ENCODE measurements at regions not wholly inside any gene's neighbourhood (a gene's known extent, or its start where the extent isn't known, plus 50 kb on each side); places are given as distances from the start of the nearest gene placed in this dataset.

DNA sequence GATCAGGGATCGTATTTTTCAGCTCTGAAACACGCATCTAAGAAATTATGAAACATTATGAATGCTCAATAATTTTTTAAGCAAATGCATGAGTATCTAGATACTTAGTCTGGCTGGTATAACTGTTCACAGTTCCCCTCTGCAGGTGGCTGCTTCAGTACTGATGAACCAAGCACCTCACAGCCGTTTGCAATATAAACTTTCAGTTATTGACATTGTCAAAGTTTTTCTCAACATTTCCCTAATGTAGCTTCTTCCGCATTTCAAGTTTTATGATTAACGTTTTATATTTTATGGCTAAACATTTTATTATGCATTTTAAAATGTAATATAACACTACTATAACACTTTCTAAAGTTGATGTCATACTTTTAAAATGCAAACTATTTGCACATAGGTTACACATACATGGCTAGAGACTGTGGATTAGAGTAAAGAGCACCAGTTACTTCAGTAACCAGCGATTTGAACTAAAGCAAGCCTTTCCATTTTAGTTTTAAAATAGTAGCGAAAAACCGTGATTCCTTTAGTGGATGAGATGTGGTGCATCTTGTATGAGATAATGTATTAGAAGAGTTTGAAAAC, 495.4 kb downstream of the XIRP2 start:
- ATAC-seq: no peak

DNA sequence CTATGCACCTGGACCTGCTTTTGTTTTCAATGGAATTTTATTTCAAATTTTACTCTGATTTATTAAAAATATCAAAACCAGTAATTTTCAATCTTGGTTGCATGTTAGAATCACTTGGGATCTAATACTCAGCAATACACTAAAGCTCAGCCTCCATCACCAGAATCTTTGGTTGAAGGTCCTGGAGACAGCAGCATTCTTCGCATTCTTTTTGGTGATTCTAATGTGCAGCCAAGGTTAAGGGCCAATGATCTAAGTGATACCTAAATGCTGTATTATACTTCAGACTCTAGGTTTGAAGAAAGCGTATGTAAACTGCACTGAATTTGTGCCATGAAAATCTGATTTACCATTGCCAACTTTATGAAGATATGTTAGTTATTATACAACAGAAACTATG, 493.1 kb downstream of the XIRP2 start:
- TF ChIP-seq POLR2AphosphoS5 (IDR thresholded peaks at IDR 0.05): no peak
- Histone ChIP-seq H3K9me3 (no peaks in the 10 kb centered on the region), H3K27me3 (no peaks in the 10 kb centered on the region), H3K4me1 (no peaks in the 10 kb centered on the region), H3K4me3 (no peak overlapping the region), H3K36me3 (no peaks in the 10 kb centered on the region), H3K27ac (no peak overlapping the region)
- 80 to 83% methylated on average over 2 of the region's 2 CpGs for WGBS, 2 donors (ENCODE audit: low coverage in 1 of 2)
- no peak for ATAC-seq

More for the DNA sequence above, 495.4 kb downstream of the XIRP2 start:
- H3K4me1 ChIP-seq: no peaks in the 10 kb centered on the region
- H3K9me3 ChIP-seq: no peaks in the 10 kb centered on the region
- TF ChIP-seq, protein P1, sequence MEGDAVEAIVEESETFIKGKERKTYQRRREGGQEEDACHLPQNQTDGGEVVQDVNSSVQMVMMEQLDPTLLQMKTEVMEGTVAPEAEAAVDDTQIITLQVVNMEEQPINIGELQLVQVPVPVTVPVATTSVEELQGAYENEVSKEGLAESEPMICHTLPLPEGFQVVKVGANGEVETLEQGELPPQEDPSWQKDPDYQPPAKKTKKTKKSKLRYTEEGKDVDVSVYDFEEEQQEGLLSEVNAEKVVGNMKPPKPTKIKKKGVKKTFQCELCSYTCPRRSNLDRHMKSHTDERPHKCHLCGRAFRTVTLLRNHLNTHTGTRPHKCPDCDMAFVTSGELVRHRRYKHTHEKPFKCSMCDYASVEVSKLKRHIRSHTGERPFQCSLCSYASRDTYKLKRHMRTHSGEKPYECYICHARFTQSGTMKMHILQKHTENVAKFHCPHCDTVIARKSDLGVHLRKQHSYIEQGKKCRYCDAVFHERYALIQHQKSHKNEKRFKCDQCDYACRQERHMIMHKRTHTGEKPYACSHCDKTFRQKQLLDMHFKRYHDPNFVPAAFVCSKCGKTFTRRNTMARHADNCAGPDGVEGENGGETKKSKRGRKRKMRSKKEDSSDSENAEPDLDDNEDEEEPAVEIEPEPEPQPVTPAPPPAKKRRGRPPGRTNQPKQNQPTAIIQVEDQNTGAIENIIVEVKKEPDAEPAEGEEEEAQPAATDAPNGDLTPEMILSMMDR (IDR thresholded peaks at IDR 0.05): no peak
- TF ChIP-seq EP300 (IDR thresholded peaks at IDR 0.05): no peak
- no peak for TF ChIP-seq POLR2AphosphoS5 (IDR thresholded peaks at IDR 0.05)
- TF ChIP-seq POLR2A (IDR thresholded peaks at IDR 0.05): no peak
- H3K27ac ChIP-seq: no peak overlapping the region
- H3K4me3 ChIP-seq: no peak overlapping the region
- H3K27me3 ChIP-seq: no peaks in the 10 kb centered on the region
- 76 to 79% methylated on average over 8 of the region's 8 CpGs for WGBS, 2 donors (ENCODE audit: low coverage in 1 of 2)
- H3K36me3 ChIP-seq: no peaks in the 10 kb centered on the region

DNA sequence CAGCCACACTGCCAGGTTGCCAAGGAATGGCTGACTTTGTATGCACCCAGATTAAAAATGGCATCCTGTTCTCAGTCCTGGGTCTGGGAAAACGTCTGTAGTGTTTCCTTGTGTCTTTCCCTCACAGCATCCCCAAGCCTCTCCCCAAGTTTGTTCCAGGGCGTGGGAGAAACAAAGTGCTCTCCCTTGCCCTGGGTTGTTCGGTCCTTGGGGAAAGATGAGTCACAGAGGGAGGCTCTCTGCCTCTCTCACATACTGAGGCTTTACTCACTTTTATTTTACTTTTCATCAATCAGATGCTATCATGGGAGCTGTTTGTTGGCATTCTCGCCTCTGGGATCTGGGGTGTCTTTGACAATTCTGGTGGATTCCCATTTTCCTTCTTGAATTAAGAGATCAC, 492.3 kb downstream of the XIRP2 start:
- H3K9me3 ChIP-seq: no peaks in the 10 kb centered on the region
- H3K36me3 ChIP-seq: no peaks in the 10 kb centered on the region
- H3K27ac ChIP-seq: no peak overlapping the region
- no peaks in the 10 kb centered on the region for H3K4me1 ChIP-seq
- WGBS, 2 donors (ENCODE audit: low coverage in 1 of 2): 65 to 84% methylated on average over 2 to 3 of the region's 4 CpGs
- no peak overlapping the region for H3K4me3 ChIP-seq
- ATAC-seq: no peak
- TF ChIP-seq POLR2A (IDR thresholded peaks at IDR 0.05) (no peak), POLR2AphosphoS5 (IDR thresholded peaks at IDR 0.05) (no peak), EP300 (IDR thresholded peaks at IDR 0.05) (no peak)
- TF ChIP-seq, protein P1 (IDR thresholded peaks at IDR 0.05): no peak
- H3K27me3 ChIP-seq: no peaks in the 10 kb centered on the region

GRCh38 chr2:167380094-167380493, 491.8 kb downstream of the XIRP2 start:
- no peaks in the 10 kb centered on the region for H3K9me3 ChIP-seq
- WGBS, 2 donors (ENCODE audit: low coverage in 1 of 2): no CpG with 5 or more reads among the region's 2 CpGs
- no peaks in the 10 kb centered on the region for H3K4me1 ChIP-seq
- TF ChIP-seq, protein P1 (IDR thresholded peaks at IDR 0.05): no peak
- TF ChIP-seq POLR2A (IDR thresholded peaks at IDR 0.05) (no peak), POLR2AphosphoS5 (IDR thresholded peaks at IDR 0.05) (no peak), EP300 (IDR thresholded peaks at IDR 0.05) (no peak)
- H3K27ac ChIP-seq: no peak overlapping the region
- ATAC-seq: no peak
- no peaks in the 10 kb centered on the region for H3K27me3 ChIP-seq
- no peak overlapping the region for H3K4me3 ChIP-seq
- H3K36me3 ChIP-seq: no peaks in the 10 kb centered on the region

DNA sequence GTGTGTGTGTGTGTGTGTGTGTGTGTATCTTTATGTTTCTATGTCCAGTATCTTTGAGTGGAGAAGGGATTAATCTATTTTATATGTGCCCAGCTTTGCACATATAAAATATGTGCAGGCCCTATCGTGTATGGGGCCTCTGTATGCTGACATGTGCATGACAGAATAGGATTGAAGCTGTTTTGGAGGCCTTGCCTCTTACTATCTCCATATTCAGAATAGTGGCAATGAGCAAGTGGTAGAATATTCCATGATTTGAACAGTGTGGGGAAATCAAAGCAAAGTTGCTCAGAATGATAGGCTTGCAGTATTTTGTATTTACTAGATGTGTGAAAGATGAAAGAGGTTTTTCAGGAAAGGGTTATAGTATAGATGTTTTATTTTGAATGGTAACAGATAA, 480.8 kb downstream of the XIRP2 start:
- no peak overlapping the region for H3K27ac ChIP-seq
- ATAC-seq: no peak
- no peak overlapping the region for H3K4me3 ChIP-seq
- H3K4me1 ChIP-seq: no peaks in the 10 kb centered on the region
- no peaks in the 10 kb centered on the region for H3K27me3 ChIP-seq
- TF ChIP-seq, protein P1 (IDR thresholded peaks at IDR 0.05): no peak
- TF ChIP-seq POLR2A (IDR thresholded peaks at IDR 0.05): no peak
- no peak for TF ChIP-seq POLR2AphosphoS5 (IDR thresholded peaks at IDR 0.05)
- no peak for TF ChIP-seq EP300 (IDR thresholded peaks at IDR 0.05)
- H3K36me3 ChIP-seq: no peaks in the 10 kb centered on the region
- 40 to 54% methylated on average over 1 of the region's 1 CpG for WGBS, 2 donors (ENCODE audit: low coverage in 1 of 2)
- no peaks in the 10 kb centered on the region for H3K9me3 ChIP-seq
